HepG2 (cell line): ENCODE measurements at regions not wholly inside any gene's neighbourhood (a gene's known extent, or its start where the extent isn't known, plus 50 kb on each side); places are given as distances from the start of the nearest gene placed in this dataset.

Experiments
- EZH2 ChIP-seq: conservative IDR thresholded peaks from 2 replicates; pipeline ENCODE4 v1.6.1; 2012; ENCODE audit warnings: mild to moderate bottlenecking, low read depth, low read length, moderate library complexity
- HOXA3 ChIP-seq: sonication (generic); formaldehyde crosslinking; IDR thresholded peaks from 2 replicates; pipeline ENCODE4 v1.5.0; 2020; ENCODE audit warnings: missing genetic modification reagents
- TAF1 ChIP-seq: sonication (generic); formaldehyde crosslinking; IDR thresholded peaks from 2 replicates; pipeline ENCODE4 v1.4.0; 2020; ENCODE audit warnings: missing genetic modification reagents
- YY1 ChIP-seq: IDR thresholded peaks from 2 replicates; pipeline ENCODE4 v1.6.1; 2011; ENCODE audit warnings: low read length, low read depth, moderate library complexity, mild to moderate bottlenecking; ENCODE audit not compliant: insufficient read depth, insufficient replicate concordance
- TF ChIP-seq, protein P1 (sequence below): sonication (generic); formaldehyde crosslinking; IDR thresholded peaks from 2 replicates; pipeline ENCODE4 v1.5.0; 2020; ENCODE audit warnings: missing genetic modification reagents
- TF ChIP-seq, protein P2 (sequence below): sonication (generic); formaldehyde crosslinking; IDR thresholded peaks from 2 replicates; pipeline ENCODE4 v1.4.0; 2020; ENCODE audit warnings: mild to moderate bottlenecking, missing genetic modification reagents
- TF ChIP-seq, protein P3 (sequence below): sonication (generic); formaldehyde crosslinking; IDR thresholded peaks from 2 replicates; pipeline ENCODE4 v1.4.0; 2020; ENCODE audit warnings: missing genetic modification reagents
- TF ChIP-seq, protein P4 (sequence below): sonication (generic); formaldehyde crosslinking; IDR thresholded peaks from 2 replicates; pipeline ENCODE4 v1.5.0; 2020; ENCODE audit warnings: mild to moderate bottlenecking, missing genetic modification reagents, moderate library complexity

DNA sequence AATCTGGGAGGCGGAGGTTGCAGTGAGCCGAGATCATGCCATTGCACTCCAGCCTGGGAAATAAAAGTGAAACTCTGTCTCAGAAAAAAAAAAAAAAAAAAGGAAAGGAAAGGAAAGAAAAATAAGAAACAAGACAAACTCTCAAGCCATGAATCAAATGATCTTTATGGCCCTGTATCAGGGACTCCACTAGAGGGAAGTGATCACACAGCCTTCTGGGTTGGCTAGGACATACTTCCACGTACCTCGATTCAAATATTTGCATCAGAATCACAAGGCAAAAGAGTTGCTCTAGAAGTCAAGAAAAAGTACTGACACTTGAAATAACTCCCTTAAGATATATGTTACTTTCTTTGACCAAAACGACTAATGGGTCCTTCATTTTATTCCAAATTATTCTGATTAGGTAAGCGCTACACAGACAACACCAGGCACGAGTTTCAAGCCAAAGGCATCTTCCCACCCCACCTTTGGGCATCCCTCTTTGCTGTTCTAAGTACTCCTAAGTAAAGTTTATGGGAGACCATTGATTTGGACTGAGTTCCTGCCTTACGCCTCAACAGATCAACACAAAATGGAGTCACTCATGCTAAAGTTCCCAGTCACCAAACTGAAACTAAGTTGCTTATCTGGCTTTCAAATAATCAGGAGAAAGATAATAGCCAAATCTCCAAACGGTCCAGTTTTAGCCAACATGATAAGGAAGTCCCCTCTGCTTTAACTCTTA, 77.5 kb upstream of the NT5E start:
- TF ChIP-seq, protein P1, sequence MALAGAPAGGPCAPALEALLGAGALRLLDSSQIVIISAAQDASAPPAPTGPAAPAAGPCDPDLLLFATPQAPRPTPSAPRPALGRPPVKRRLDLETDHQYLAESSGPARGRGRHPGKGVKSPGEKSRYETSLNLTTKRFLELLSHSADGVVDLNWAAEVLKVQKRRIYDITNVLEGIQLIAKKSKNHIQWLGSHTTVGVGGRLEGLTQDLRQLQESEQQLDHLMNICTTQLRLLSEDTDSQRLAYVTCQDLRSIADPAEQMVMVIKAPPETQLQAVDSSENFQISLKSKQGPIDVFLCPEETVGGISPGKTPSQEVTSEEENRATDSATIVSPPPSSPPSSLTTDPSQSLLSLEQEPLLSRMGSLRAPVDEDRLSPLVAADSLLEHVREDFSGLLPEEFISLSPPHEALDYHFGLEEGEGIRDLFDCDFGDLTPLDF: no peak
- TF ChIP-seq, protein P2, sequence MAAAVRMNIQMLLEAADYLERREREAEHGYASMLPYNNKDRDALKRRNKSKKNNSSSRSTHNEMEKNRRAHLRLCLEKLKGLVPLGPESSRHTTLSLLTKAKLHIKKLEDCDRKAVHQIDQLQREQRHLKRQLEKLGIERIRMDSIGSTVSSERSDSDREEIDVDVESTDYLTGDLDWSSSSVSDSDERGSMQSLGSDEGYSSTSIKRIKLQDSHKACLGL: no peak
- TF ChIP-seq TAF1 (CRISPR knock-in tag) (no peak), YY1 (no peak), EZH2 (no peak), HOXA3 (CRISPR knock-in tag) (no peak)
- TF ChIP-seq, protein P3, sequence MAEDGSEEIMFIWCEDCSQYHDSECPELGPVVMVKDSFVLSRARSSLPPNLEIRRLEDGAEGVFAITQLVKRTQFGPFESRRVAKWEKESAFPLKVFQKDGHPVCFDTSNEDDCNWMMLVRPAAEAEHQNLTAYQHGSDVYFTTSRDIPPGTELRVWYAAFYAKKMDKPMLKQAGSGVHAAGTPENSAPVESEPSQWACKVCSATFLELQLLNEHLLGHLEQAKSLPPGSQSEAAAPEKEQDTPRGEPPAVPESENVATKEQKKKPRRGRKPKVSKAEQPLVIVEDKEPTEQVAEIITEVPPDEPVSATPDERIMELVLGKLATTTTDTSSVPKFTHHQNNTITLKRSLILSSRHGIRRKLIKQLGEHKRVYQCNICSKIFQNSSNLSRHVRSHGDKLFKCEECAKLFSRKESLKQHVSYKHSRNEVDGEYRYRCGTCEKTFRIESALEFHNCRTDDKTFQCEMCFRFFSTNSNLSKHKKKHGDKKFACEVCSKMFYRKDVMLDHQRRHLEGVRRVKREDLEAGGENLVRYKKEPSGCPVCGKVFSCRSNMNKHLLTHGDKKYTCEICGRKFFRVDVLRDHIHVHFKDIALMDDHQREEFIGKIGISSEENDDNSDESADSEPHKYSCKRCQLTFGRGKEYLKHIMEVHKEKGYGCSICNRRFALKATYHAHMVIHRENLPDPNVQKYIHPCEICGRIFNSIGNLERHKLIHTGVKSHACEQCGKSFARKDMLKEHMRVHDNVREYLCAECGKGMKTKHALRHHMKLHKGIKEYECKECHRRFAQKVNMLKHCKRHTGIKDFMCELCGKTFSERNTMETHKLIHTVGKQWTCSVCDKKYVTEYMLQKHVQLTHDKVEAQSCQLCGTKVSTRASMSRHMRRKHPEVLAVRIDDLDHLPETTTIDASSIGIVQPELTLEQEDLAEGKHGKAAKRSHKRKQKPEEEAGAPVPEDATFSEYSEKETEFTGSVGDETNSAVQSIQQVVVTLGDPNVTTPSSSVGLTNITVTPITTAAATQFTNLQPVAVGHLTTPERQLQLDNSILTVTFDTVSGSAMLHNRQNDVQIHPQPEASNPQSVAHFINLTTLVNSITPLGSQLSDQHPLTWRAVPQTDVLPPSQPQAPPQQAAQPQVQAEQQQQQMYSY: no peak
- TF ChIP-seq, protein P4, sequence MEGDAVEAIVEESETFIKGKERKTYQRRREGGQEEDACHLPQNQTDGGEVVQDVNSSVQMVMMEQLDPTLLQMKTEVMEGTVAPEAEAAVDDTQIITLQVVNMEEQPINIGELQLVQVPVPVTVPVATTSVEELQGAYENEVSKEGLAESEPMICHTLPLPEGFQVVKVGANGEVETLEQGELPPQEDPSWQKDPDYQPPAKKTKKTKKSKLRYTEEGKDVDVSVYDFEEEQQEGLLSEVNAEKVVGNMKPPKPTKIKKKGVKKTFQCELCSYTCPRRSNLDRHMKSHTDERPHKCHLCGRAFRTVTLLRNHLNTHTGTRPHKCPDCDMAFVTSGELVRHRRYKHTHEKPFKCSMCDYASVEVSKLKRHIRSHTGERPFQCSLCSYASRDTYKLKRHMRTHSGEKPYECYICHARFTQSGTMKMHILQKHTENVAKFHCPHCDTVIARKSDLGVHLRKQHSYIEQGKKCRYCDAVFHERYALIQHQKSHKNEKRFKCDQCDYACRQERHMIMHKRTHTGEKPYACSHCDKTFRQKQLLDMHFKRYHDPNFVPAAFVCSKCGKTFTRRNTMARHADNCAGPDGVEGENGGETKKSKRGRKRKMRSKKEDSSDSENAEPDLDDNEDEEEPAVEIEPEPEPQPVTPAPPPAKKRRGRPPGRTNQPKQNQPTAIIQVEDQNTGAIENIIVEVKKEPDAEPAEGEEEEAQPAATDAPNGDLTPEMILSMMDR (CRISPR knock-in tag): peak; percentile 44
